HepG2 (cell line): ENCODE measurements at regions not wholly inside any gene's neighbourhood (a gene's known extent, or its start where the extent isn't known, plus 50 kb on each side); places are given as distances from the start of the nearest gene placed in this dataset.

ENCODE experiments used
- BORCS8-MEF2B ChIP-seq: sonication (generic); formaldehyde crosslinking; IDR thresholded peaks from 2 replicates; pipeline ENCODE4 v1.8.0; 2022; ENCODE audit warnings: mild to moderate bottlenecking, missing genetic modification reagents
- HNRNPK ChIP-seq: fragments of 200-400 bp; formaldehyde crosslinking; IDR thresholded peaks from 2 replicates; pipeline ENCODE4 v1.6.1; 2018; ENCODE audit warnings: low read length, low read depth, moderate library complexity, mild to moderate bottlenecking; ENCODE audit not compliant: poor library complexity, severe bottlenecking
- HNRNPL ChIP-seq: fragments of 200-400 bp; formaldehyde crosslinking; IDR thresholded peaks from 2 replicates; pipeline ENCODE4 v1.6.1; 2017; ENCODE audit warnings: mild to moderate bottlenecking, low read depth, low read length
- IRF2 ChIP-seq: IDR thresholded peaks from 2 replicates; pipeline ENCODE4 v1.6.1; 2018; ENCODE audit warnings: missing genetic modification reagents, missing compliant biosample characterization
- KLF11 ChIP-seq: IDR thresholded peaks from 2 replicates; pipeline ENCODE4 v1.6.1; 2016; ENCODE audit warnings: missing compliant biosample characterization
- KLF15 ChIP-seq: sonication (generic); formaldehyde crosslinking; IDR thresholded peaks from 2 replicates; pipeline ENCODE4 v1.8.1; 2023; ENCODE audit warnings: borderline replicate concordance, mild to moderate bottlenecking, inconsistent platforms, missing genetic modification reagents, mixed read lengths
- NFRKB ChIP-seq: fragments of 450-650 bp; IDR thresholded peaks from 2 replicates; pipeline ENCODE4 v1.6.1; 2017
- NR2F6 ChIP-seq, 2 experiments: IDR thresholded peaks; 2 replicates each; pipeline ENCODE4 v1.6.1; 2016; ENCODE audit warnings: antibody characterized with exemption in 1 of 2, mild to moderate bottlenecking in 1 of 2
- ONECUT2 ChIP-seq: sonication (generic); formaldehyde crosslinking; IDR thresholded peaks from 2 replicates; pipeline ENCODE4 v1.4.0; 2020; ENCODE audit warnings: missing genetic modification reagents
- PCBP1 ChIP-seq: fragments of 200-400 bp; formaldehyde crosslinking; IDR thresholded peaks from 2 replicates; pipeline ENCODE4 v1.6.1; 2017; ENCODE audit warnings: mild to moderate bottlenecking, low read depth, low read length, borderline replicate concordance
- PTBP1 ChIP-seq: fragments of 200-400 bp; formaldehyde crosslinking; IDR thresholded peaks from 2 replicates; pipeline ENCODE4 v1.6.1; 2018; ENCODE audit warnings: low read length, low read depth; ENCODE audit not compliant: poor library complexity, severe bottlenecking
- SKIL ChIP-seq: sonication (generic); formaldehyde crosslinking; IDR thresholded peaks from 2 replicates; pipeline ENCODE4 v1.8.0; 2022; ENCODE audit warnings: missing genetic modification reagents, mild to moderate bottlenecking, moderate library complexity, borderline replicate concordance
- TBL1XR1 ChIP-seq: fragments of 150-350 bp; IDR thresholded peaks from 2 replicates; pipeline ENCODE4 v1.6.1; 2014; ENCODE audit warnings: borderline replicate concordance, low read length; ENCODE audit not compliant: partially characterized antibody
- TOPORS ChIP-seq: sonication (generic); formaldehyde crosslinking; IDR thresholded peaks from 2 replicates; pipeline ENCODE4 v1.8.0; 2023; ENCODE audit warnings: mild to moderate bottlenecking, missing genetic modification reagents
- WIZ ChIP-seq: sonication (generic); formaldehyde crosslinking; IDR thresholded peaks from 2 replicates; pipeline ENCODE4 v1.5.1; 2020; ENCODE audit warnings: mild to moderate bottlenecking, missing genetic modification reagents
- ZNF280B ChIP-seq: sonication (generic); formaldehyde crosslinking; IDR thresholded peaks from 2 replicates; pipeline ENCODE4 v1.5.0; 2020; ENCODE audit warnings: missing genetic modification reagents, mild to moderate bottlenecking, borderline replicate concordance
- ZNF350 ChIP-seq: sonication (generic); formaldehyde crosslinking; IDR thresholded peaks from 2 replicates; pipeline ENCODE4 v1.4.0; 2020; ENCODE audit warnings: mild to moderate bottlenecking, low read depth, missing genetic modification reagents, borderline replicate concordance
- ZNF451 ChIP-seq: sonication (generic); formaldehyde crosslinking; IDR thresholded peaks from 2 replicates; pipeline ENCODE4 v1.5.0; 2020; ENCODE audit warnings: mild to moderate bottlenecking, missing genetic modification reagents
- ZNF629 ChIP-seq: sonication (generic); formaldehyde crosslinking; conservative IDR thresholded peaks from 2 replicates; pipeline ENCODE4 v1.5.0; 2020; ENCODE audit warnings: missing genetic modification reagents
- ZNF747 ChIP-seq: sonication (generic); formaldehyde crosslinking; IDR thresholded peaks from 2 replicates; pipeline ENCODE4 v1.8.1; 2023; ENCODE audit warnings: missing genetic modification reagents, mild to moderate bottlenecking, borderline replicate concordance
- ZNF83 ChIP-seq: sonication (generic); formaldehyde crosslinking; IDR thresholded peaks from 2 replicates; pipeline ENCODE4 v1.4.0; 2020; ENCODE audit warnings: missing genetic modification reagents, mild to moderate bottlenecking, borderline replicate concordance
- ZUFSP ChIP-seq: sonication (generic); formaldehyde crosslinking; IDR thresholded peaks from 2 replicates; pipeline ENCODE4 v1.9.0; 2021; ENCODE audit warnings: missing genetic modification reagents, mild to moderate bottlenecking, borderline replicate concordance

GRCh38 chr2:234863043-234863934 lies 88.5 kb upstream of the SH3BP4 start (continued):
- TF ChIP-seq SKIL (CRISPR knock-in tag), result no peak
- TF ChIP-seq ONECUT2 (CRISPR knock-in tag), result no peak
- TF ChIP-seq PTBP1, result no peak
- no peak for TF ChIP-seq ZUFSP
- TF ChIP-seq HNRNPL, result no peak
- TF ChIP-seq WIZ (CRISPR knock-in tag), result no peak
- TF ChIP-seq HNRNPK, result no peak
- 0 out of 2 replicates have a peak, but pooled peaks have one; percentile 37 for TF ChIP-seq ZNF83
- no peak for TF ChIP-seq KLF15
- TF ChIP-seq TOPORS (CRISPR knock-in tag), result no peak
- no peak for TF ChIP-seq PCBP1
- peak; percentile 46 for TF ChIP-seq TBL1XR1
- no peak for TF ChIP-seq NFRKB
- TF ChIP-seq ZNF350 (CRISPR knock-in tag), result peak; percentile 55; the same call in 1 of the 2 replicates
- TF ChIP-seq BORCS8-MEF2B, result peak; percentile 56; the same call in 1 of the 2 replicates
- TF ChIP-seq IRF2 (CRISPR knock-in tag), result peak; percentile 20; the same call in 1 of the 2 replicates
- TF ChIP-seq KLF11, result peak; percentile 59; the same call in 1 of the 2 replicates
- no peak for TF ChIP-seq ZNF451 (CRISPR knock-in tag)
- peak; percentile 46; the same call in 1 of the 2 replicates for TF ChIP-seq ZNF629 (CRISPR knock-in tag)
- TF ChIP-seq ZNF280B (CRISPR knock-in tag), result peak; percentile 88; the same call in 1 of the 2 replicates
- peak; percentile 71; the same call in 1 of the 2 replicates for TF ChIP-seq NR2F6 (IDR thresholded peaks at IDR 0.05)
- peak; percentile 57 for TF ChIP-seq NR2F6 (CRISPR knock-in tag; IDR thresholded peaks at IDR 0.05)
- no peak for TF ChIP-seq ZNF747 (CRISPR knock-in tag)
